HS-5 (cell line): ENCODE measurements at regions not wholly inside any gene's neighbourhood (a gene's known extent, or its start where the extent isn't known, plus 50 kb on each side); places are given as distances from the start of the nearest gene placed in this dataset.
"Not testable (repeated sequence)": the region's sequence is repeated elsewhere in the genome, so short reads cannot be mapped to it uniquely, and the experiment has no call there.

ENCODE experiments used
- DNase-seq: peaks from one replicate; pipeline ENCODE4 v3.0.0-alpha.2; 2012; ENCODE audit warnings: low read depth

- no peak for DNase-seq
These were observed 958.8 kb downstream of the DIPK2A start for GRCh38 chr3:144930431-144930830.

- DNase-seq: no peak
These were observed 960.0 kb downstream of the DIPK2A start for GRCh38 chr3:144931590-144931989.

GRCh38 chr3:144942093-144942837 lies 970.6 kb downstream of the DIPK2A start:
- peak; percentile 13 for DNase-seq

- no peak for DNase-seq
These were observed 971.2 kb downstream of the DIPK2A start for GRCh38 chr3:144942838-144943197.

- DNase-seq: no peak
These were observed 976.3 kb downstream of the DIPK2A start for GRCh38 chr3:144947895-144948294.

GRCh38 chr3:144948711-144949110 lies 977.1 kb downstream of the DIPK2A start:
- no peak for DNase-seq

GRCh38 chr3:144953959-144954358 lies 982.3 kb downstream of the DIPK2A start:
- DNase-seq: no peak

GRCh38 chr3:144957398-144958101 lies 985.9 kb downstream of the DIPK2A start:
- no peak for DNase-seq

GRCh38 chr3:144963810-144964209 lies 992.2 kb downstream of the DIPK2A start:
- DNase-seq: no peak

- DNase-seq: no peak
These were observed 994.9 kb downstream of the DIPK2A start for GRCh38 chr3:144966560-144966959.

GRCh38 chr3:144968750-144969350 lies 997.2 kb downstream of the DIPK2A start:
- no peak for DNase-seq

GRCh38 chr3:144984481-144984880 lies 1012.9 kb downstream of the DIPK2A start:
- not testable (repeated sequence) for DNase-seq

GRCh38 chr3:144989807-144990206 lies 1018.2 kb downstream of the DIPK2A start:
- peak; percentile 57 for DNase-seq

- no peak for DNase-seq
These were observed 1024.2 kb downstream of the DIPK2A start for GRCh38 chr3:144995856-144996255.

GRCh38 chr3:145005427-145005826 lies 1033.8 kb downstream of the DIPK2A start:
- no peak for DNase-seq

- no peak for DNase-seq
These were observed 1034.6 kb downstream of the DIPK2A start for GRCh38 chr3:145006271-145006670.

GRCh38 chr3:145013931-145014330 lies 1042.3 kb downstream of the DIPK2A start:
- no peak for DNase-seq

- DNase-seq: peak; percentile 25
These were observed 1043.6 kb downstream of the DIPK2A start for GRCh38 chr3:145015253-145015652.

- no peak for DNase-seq
These were observed 1046.3 kb downstream of the DIPK2A start for GRCh38 chr3:145017959-145018358.

- no peak for DNase-seq
These were observed 1050.8 kb downstream of the DIPK2A start for GRCh38 chr3:145022447-145022846.

- DNase-seq: no peak
These were observed 1053.1 kb downstream of the DIPK2A start for GRCh38 chr3:145024700-145025099.

- DNase-seq: not testable (repeated sequence)
These were observed 1055.6 kb downstream of the DIPK2A start for GRCh38 chr3:145027186-145027585.

GRCh38 chr3:145032791-145033190 lies 1061.2 kb downstream of the DIPK2A start:
- peak; percentile 42 for DNase-seq
